H9 (cell line): ENCODE measurements at regions not wholly inside any gene's neighbourhood (a gene's known extent, or its start where the extent isn't known, plus 50 kb on each side); places are given as distances from the start of the nearest gene placed in this dataset.

ENCODE experiments used
- DNase-seq: peaks from one replicate; pipeline ENCODE4 v3.0.0-alpha.2; 2017
- H2AFZ ChIP-seq: one replicate; pipeline ENCODE4 v1.6.1; 2013; ENCODE audit warnings: mild to moderate bottlenecking, low read length, control low read depth, moderate library complexity
- H2AK5ac ChIP-seq: 2 replicates; pipeline ENCODE4 v1.6.1; 2013; ENCODE audit warnings: low read length, control low read depth, mixed read lengths; ENCODE audit not compliant: insufficient read length
- H2BK120ac ChIP-seq: one replicate; pipeline ENCODE4 v1.6.1; 2013; ENCODE audit warnings: low read depth, mild to moderate bottlenecking, low read length, control low read depth, inconsistent platforms; ENCODE audit not compliant: poor library complexity, severe bottlenecking
- H2BK12ac ChIP-seq: 2 replicates; pipeline ENCODE4 v1.6.1; 2013; ENCODE audit warnings: low read length, control low read depth, mixed read lengths, low read depth; ENCODE audit not compliant: insufficient read length
- H2BK15ac ChIP-seq: 2 replicates; pipeline ENCODE4 v1.6.1; 2013; ENCODE audit warnings: low read depth, low read length, control low read depth
- H2BK20ac ChIP-seq: one replicate; pipeline ENCODE4 v1.6.1; 2013; ENCODE audit warnings: low read depth, mild to moderate bottlenecking, low read length, control low read depth, inconsistent platforms; ENCODE audit not compliant: poor library complexity, severe bottlenecking
- H2BK5ac ChIP-seq: 2 replicates; pipeline ENCODE4 v1.6.1; 2013; ENCODE audit warnings: low read length, control low read depth, mixed read lengths; ENCODE audit not compliant: insufficient read length
- H3K14ac ChIP-seq: 2 replicates; pipeline ENCODE4 v1.6.1; 2013; ENCODE audit warnings: low read length, control low read depth; ENCODE audit not compliant: insufficient read depth
- H3K18ac ChIP-seq: 2 replicates; pipeline ENCODE4 v1.6.1; 2013; ENCODE audit warnings: low read depth, mild to moderate bottlenecking, mixed read lengths, low read length, control low read depth; ENCODE audit not compliant: insufficient read length
- H3K23ac ChIP-seq: 2 replicates; pipeline ENCODE4 v1.6.1; 2013; ENCODE audit warnings: low read length, control low read depth, mixed read lengths, low read depth; ENCODE audit not compliant: insufficient read length
- H3K23me2 ChIP-seq: 2 replicates; pipeline ENCODE4 v1.6.1; 2013; ENCODE audit warnings: low read depth, mild to moderate bottlenecking, mixed read lengths, low read length, control low read depth; ENCODE audit not compliant: insufficient read length, poor library complexity, severe bottlenecking
- H3K27ac ChIP-seq: 2 replicates; pipeline ENCODE4 v1.5.1; 2013; ENCODE audit warnings: low read length, control low read depth, mixed read lengths, low read depth; ENCODE audit not compliant: insufficient read length
- H3K27me3 ChIP-seq: 2 replicates; pipeline ENCODE4 v1.6.1; 2013; ENCODE audit warnings: low read length, control low read depth, inconsistent platforms; ENCODE audit not compliant: insufficient read depth
- H3K4ac ChIP-seq: 2 replicates; pipeline ENCODE4 v1.6.1; 2013; ENCODE audit warnings: low read depth, mild to moderate bottlenecking, control low read depth, inconsistent platforms, low read length, moderate library complexity
- H3K4me1 ChIP-seq: 2 replicates; pipeline ENCODE4 v1.6.1; 2013; ENCODE audit warnings: low read length, control low read depth, inconsistent platforms; ENCODE audit not compliant: insufficient read depth
- H3K4me2 ChIP-seq: 2 replicates; pipeline ENCODE4 v1.6.1; 2013; ENCODE audit warnings: low read length, control low read depth, mixed read lengths; ENCODE audit not compliant: insufficient read length, insufficient read depth
- H3K56ac ChIP-seq: 2 replicates; pipeline ENCODE4 v1.6.1; 2013; ENCODE audit warnings: low read depth, mild to moderate bottlenecking, mixed read lengths, low read length, control low read depth; ENCODE audit not compliant: insufficient read length
- H3K79me1 ChIP-seq: 2 replicates; pipeline ENCODE4 v1.6.1; 2013; ENCODE audit warnings: low read depth, mild to moderate bottlenecking, moderate library complexity, low read length, control low read depth, inconsistent platforms; ENCODE audit not compliant: insufficient read depth, poor library complexity, severe bottlenecking
- H3K79me2 ChIP-seq: 2 replicates; pipeline ENCODE4 v1.6.1; 2013; ENCODE audit warnings: low read length, control low read depth, inconsistent platforms; ENCODE audit not compliant: insufficient read depth
- H3K9ac ChIP-seq: 2 replicates; pipeline ENCODE4 v1.6.1; 2013; ENCODE audit warnings: low read length, control low read depth, mixed read lengths; ENCODE audit not compliant: insufficient read length; ENCODE audit errors: extremely low read depth
- H3K9me3 ChIP-seq: one replicate; pipeline ENCODE4 v1.6.1; 2013; ENCODE audit warnings: low read depth, low read length, inconsistent platforms; ENCODE audit not compliant: control insufficient read depth
- H3T11ph ChIP-seq: one replicate; pipeline ENCODE4 v1.6.1; 2013; ENCODE audit warnings: mild to moderate bottlenecking, low read length, control low read depth, inconsistent platforms
- H4K20me1 ChIP-seq: one replicate; pipeline ENCODE4 v1.6.1; 2013; ENCODE audit not compliant: control insufficient read depth, insufficient read length, insufficient read depth
- H4K5ac ChIP-seq: 2 replicates; pipeline ENCODE4 v1.6.1; 2013; ENCODE audit warnings: low read depth, mild to moderate bottlenecking, mixed read lengths, low read length, control low read depth; ENCODE audit not compliant: insufficient read length
- H4K8ac ChIP-seq: replicated peaks from 2 replicates; pipeline ENCODE4 v1.6.1; 2013; ENCODE audit warnings: low read length, control low read depth, mixed read lengths, low read depth; ENCODE audit not compliant: insufficient read length
- H4K91ac ChIP-seq: 2 replicates; pipeline ENCODE4 v1.6.1; 2013; ENCODE audit warnings: low read depth, mild to moderate bottlenecking, moderate library complexity, mixed read lengths, low read length, control low read depth; ENCODE audit not compliant: insufficient read length
- H3K27ac Mint-ChIP-seq, 3 experiments: 2 replicates in 2 of 3; 3 replicates in 1 of 3; pipeline ENCODE4 v1.8.0; 2020 to 2021; ENCODE audit warnings: mixed read lengths in 3 of 3, mild to moderate bottlenecking in 1 of 3, moderate library complexity in 1 of 3
- H3K27me3 Mint-ChIP-seq: 2 replicates; pipeline ENCODE4 v1.8.0; 2021; ENCODE audit warnings: low read depth, mild to moderate bottlenecking, moderate library complexity, mixed read lengths
- H3K36me3 Mint-ChIP-seq, 3 experiments: 2 replicates in 2 of 3; 3 replicates in 1 of 3; pipeline ENCODE4 v1.8.0; 2020 to 2021; ENCODE audit warnings: low read depth in 3 of 3, mixed read lengths in 3 of 3; ENCODE audit not compliant: insufficient read depth in 1 of 3
- H3K4me1 Mint-ChIP-seq, 2 experiments: 2 replicates each; pipeline ENCODE4 v1.8.0; 2020; ENCODE audit warnings: mixed read lengths in 2 of 2
- H3K4me3 Mint-ChIP-seq, 2 experiments: 2 replicates in 1 of 2; 3 replicates in 1 of 2; pipeline ENCODE4 v1.8.0; 2020 to 2021; ENCODE audit warnings: mild to moderate bottlenecking in 2 of 2, mixed read lengths in 2 of 2, moderate library complexity in 1 of 2
- H3K9me3 Mint-ChIP-seq, 2 experiments: 2 replicates in 1 of 2; 3 replicates in 1 of 2; pipeline ENCODE4 v1.8.0; 2020; ENCODE audit warnings: mild to moderate bottlenecking in 2 of 2, mixed read lengths in 2 of 2, moderate library complexity in 1 of 2
- CTCF ChIP-seq: fragments of 200-600 bp; sonication (generic); conservative IDR thresholded peaks from 3 replicates; pipeline ENCODE4 v1.8.0; 2021; ENCODE audit warnings: antibody characterized with exemption, mild to moderate bottlenecking
- WGBS: extraction: QIAGEN DNeasy Blood & Tissue Kit; methylation state at CpG from one replicate; pipeline ENCODE4 v1.1.7; 2013; ENCODE audit warnings: missing lambda C conversion rate, low lambda C conversion rate, mixed read lengths; ENCODE audit not compliant: insufficient read length; ENCODE audit errors: extremely low coverage; 5-methylcytosine and 5-hydroxymethylcytosine counted together

DNA sequence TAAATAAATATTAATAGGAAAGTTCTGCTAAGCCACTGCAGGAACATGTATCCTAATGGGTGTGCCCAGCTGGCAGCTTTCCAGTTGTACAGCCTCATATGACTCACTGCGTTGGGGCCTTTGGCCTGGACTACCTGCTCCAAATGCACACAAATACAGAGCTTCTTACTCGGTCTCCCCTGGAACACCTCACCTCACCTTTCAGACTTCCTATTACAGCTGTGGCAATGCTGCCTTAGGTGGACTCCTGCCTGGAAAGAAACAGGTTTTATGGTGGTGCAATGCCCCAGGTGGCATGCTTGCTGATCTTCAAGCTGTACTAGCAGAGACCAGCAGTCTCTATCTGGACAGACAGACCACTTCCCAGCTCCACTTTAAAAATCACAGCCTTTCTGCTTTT, 85.7 kb upstream of the EXOC1L start:
- Histone ChIP-seq H3K9me3 (no peaks in the 10 kb centered on the region), H3K4me2 (no peak overlapping the region), H2BK12ac (no peak overlapping the region), H3T11ph (no peak overlapping the region), H3K14ac (no peak overlapping the region), H4K5ac (no peak overlapping the region), H2BK15ac (no peak overlapping the region), H3K4me1 (no peaks in the 10 kb centered on the region; the same call in 1 of the 2 replicates), H3K56ac (no peak overlapping the region), H3K18ac (no peak overlapping the region), H4K91ac (no peak overlapping the region), H3K79me2 (no peaks in the 10 kb centered on the region), H3K27ac (no peak overlapping the region), H3K4ac (no peak overlapping the region), H4K20me1 (no peaks in the 10 kb centered on the region), H3K79me1 (no peaks in the 10 kb centered on the region), H3K27me3 (no peaks in the 10 kb centered on the region; the same call in 1 of the 2 replicates), H3K23me2 (no peaks in the 10 kb centered on the region), H3K9ac (no peak overlapping the region), H2AK5ac (no peak overlapping the region), H2BK5ac (no peak overlapping the region), H4K8ac (no peak overlapping the region), H3K23ac (no peak overlapping the region), H2BK20ac (no peak overlapping the region), H2BK120ac (no peak overlapping the region), H2AFZ (no peak overlapping the region)
- no peak overlapping the region for H3K4me3 Mint-ChIP-seq
- no peaks in the 10 kb centered on the region for H3K36me3 Mint-ChIP-seq
- no peaks in the 10 kb centered on the region for H3K9me3 Mint-ChIP-seq
- H3K27me3 Mint-ChIP-seq = no peaks in the 10 kb centered on the region
- no peak for TF ChIP-seq CTCF
- no peaks in the 10 kb centered on the region; a peak in 2 of 4 replicates for H3K4me1 Mint-ChIP-seq
- DNase-seq = no peak
- whole genome bisulfite sequencing = no CpG with 5 or more reads among the region's 2 CpGs
- no peak overlapping the region for H3K27ac Mint-ChIP-seq
